ENCODE measurements at regions not wholly inside any gene's neighbourhood (a gene's known extent, or its start where the extent isn't known, plus 50 kb on each side); places are given as distances from the start of the nearest gene placed in this dataset.

- Histone ChIP-seq H3K27ac (no peak overlapping the region), H3F3A (ENCODE audit: low read depth) (peaks cover 2% of the 10 kb centered on the region), H3K4me2 (no peak overlapping the region), H3K36me3 (no peaks in the 10 kb centered on the region), H3K9ac (no peak overlapping the region), H4K20me1 (ENCODE audit: low read depth) (no peaks in the 10 kb centered on the region), H3K4me3 (no peak overlapping the region), H3K27me3 (no peaks in the 10 kb centered on the region), H3K79me2 (ENCODE audit: low read depth) (no peaks in the 10 kb centered on the region), H2AFZ (replicated peaks) (no peak overlapping the region), H3K4me1 (no peaks in the 10 kb centered on the region), H3K9me3 (ENCODE audit: low read depth) (no peaks in the 10 kb centered on the region)
- Mint-ChIP-seq H3K36me3 (peaks cover 5% of the 10 kb centered on the region), H3K4me3 (no peak overlapping the region), H3K4me1 (peaks cover 20% of the 10 kb centered on the region), H3K27ac (no peak overlapping the region), H3K27me3 (ENCODE audit: insufficient read depth, low read depth) (peaks cover 16% of the 10 kb centered on the region), H3K9me3 (peaks cover 18% of the 10 kb centered on the region)
- no peak for DNase-seq (ENCODE audit: low spot score)
- TF ChIP-seq CTCF (IDR thresholded peaks at IDR 0.05) (no peak), EZH2 (IDR thresholded peaks at IDR 0.05) (no peak), EZH2phosphoT487 (IDR thresholded peaks at IDR 0.05) (no peak)
Measured at GRCh38 chr15:70569714-70570231, 193.6 kb downstream of the UACA start.

GRCh38 chr15:70569091-70569713 lies 194.2 kb downstream of the UACA start:
- Mint-ChIP-seq H3K36me3 (peaks cover 2% of the 10 kb centered on the region), H3K9me3 (peaks cover 14% of the 10 kb centered on the region), H3K4me3 (no peak overlapping the region), H3K4me1 (peaks cover 20% of the 10 kb centered on the region), H3K27me3 (ENCODE audit: insufficient read depth, low read depth) (peaks cover 16% of the 10 kb centered on the region), H3K27ac (no peak overlapping the region)
- H3K9me3 ChIP-seq (ENCODE audit: low read depth), result no peaks in the 10 kb centered on the region
- no peaks in the 10 kb centered on the region for H3K27me3 ChIP-seq
- H3K4me1 ChIP-seq, result no peaks in the 10 kb centered on the region
- H3K79me2 ChIP-seq (ENCODE audit: low read depth), result no peaks in the 10 kb centered on the region
- peak; percentile 72 for DNase-seq (ENCODE audit: low spot score)
- TF ChIP-seq EZH2 (IDR thresholded peaks at IDR 0.05) (no peak), CTCF (IDR thresholded peaks at IDR 0.05) (peak; percentile 69)
- no peak overlapping the region for H3K4me3 ChIP-seq
- H4K20me1 ChIP-seq (ENCODE audit: low read depth), result no peaks in the 10 kb centered on the region
- no peak overlapping the region for H3K27ac ChIP-seq
- peak overlapping the region; percentile 46 for H2AFZ ChIP-seq (replicated peaks)
- no peak overlapping the region for H3K4me2 ChIP-seq
- H3K9ac ChIP-seq, result no peak overlapping the region
- peaks cover 2% of the 10 kb centered on the region for H3F3A ChIP-seq (ENCODE audit: low read depth)
- H3K36me3 ChIP-seq, result no peaks in the 10 kb centered on the region

GRCh38 chr15:70566989-70567388 lies 196.4 kb downstream of the UACA start:
- Histone ChIP-seq H3F3A (ENCODE audit: low read depth) (peaks cover 2% of the 10 kb centered on the region), H3K27ac (no peak overlapping the region), H3K9me3 (ENCODE audit: low read depth) (no peaks in the 10 kb centered on the region), H4K20me1 (ENCODE audit: low read depth) (no peaks in the 10 kb centered on the region), H2AFZ (replicated peaks) (no peak overlapping the region), H3K9ac (no peak overlapping the region), H3K4me3 (no peak overlapping the region), H3K4me2 (no peak overlapping the region), H3K79me2 (ENCODE audit: low read depth) (no peaks in the 10 kb centered on the region), H3K4me1 (no peaks in the 10 kb centered on the region), H3K27me3 (no peaks in the 10 kb centered on the region), H3K36me3 (no peaks in the 10 kb centered on the region)
- Mint-ChIP-seq H3K4me3 (no peak overlapping the region), H3K36me3 (no peaks in the 10 kb centered on the region), H3K27ac (no peak overlapping the region), H3K4me1 (peaks cover 16% of the 10 kb centered on the region), H3K27me3 (ENCODE audit: insufficient read depth, low read depth) (peaks cover 11% of the 10 kb centered on the region), H3K9me3 (peaks cover 6% of the 10 kb centered on the region)
- no peak for DNase-seq (ENCODE audit: low spot score)
- no peak for TF ChIP-seq EZH2phosphoT487 (IDR thresholded peaks at IDR 0.05)
- TF ChIP-seq CTCF (IDR thresholded peaks at IDR 0.05), result no peak
- TF ChIP-seq EZH2 (IDR thresholded peaks at IDR 0.05), result no peak
